Keratinocyte (primary cell): ENCODE measurements at regions not wholly inside any gene's neighbourhood (a gene's known extent, or its start where the extent isn't known, plus 50 kb on each side); places are given as distances from the start of the nearest gene placed in this dataset.

Experiments
- DNase-seq: peaks from one replicate; pipeline ENCODE4 v3.0.0-alpha.2; 2011; ENCODE audit warnings: low read depth, missing footprints, low spot score
- FAIRE-seq: peaks from 2 replicates; lab custom pipeline; 2011; peaks lifted over from hg19 to GRCh38; lab: Jason Lieb, UNC
- H2AFZ ChIP-seq: 2 replicates; pipeline ENCODE4 v1.6.0; 2012; ENCODE audit warnings: low read length, control low read depth, inconsistent platforms; ENCODE audit not compliant: control insufficient read depth
- H3K27ac ChIP-seq: 2 replicates; pipeline ENCODE4 v1.5.1; 2011; ENCODE audit warnings: low read length; ENCODE audit not compliant: control insufficient read depth, insufficient read depth
- H3K27me3 ChIP-seq: 3 replicates; pipeline ENCODE4 v1.6.0; 2011; ENCODE audit warnings: low read length; ENCODE audit not compliant: control insufficient read depth, insufficient read depth; ENCODE audit errors: extremely low read depth
- H3K36me3 ChIP-seq, 2 experiments: 2 replicates in 1 of 2; 3 replicates in 1 of 2; pipeline ENCODE4 v1.5.1; 2011; ENCODE audit warnings: low read length in 2 of 2, mild to moderate bottlenecking in 1 of 2; ENCODE audit not compliant: control insufficient read depth in 2 of 2, insufficient read depth in 2 of 2; ENCODE audit errors: extremely low read depth in 1 of 2
- H3K4me1 ChIP-seq: 3 replicates; pipeline ENCODE4 v1.5.1; 2011; ENCODE audit warnings: low read length; ENCODE audit not compliant: control insufficient read depth, insufficient read depth; ENCODE audit errors: extremely low read depth
- H3K4me2 ChIP-seq: 3 replicates; pipeline ENCODE4 v1.6.0; 2011; ENCODE audit warnings: low read depth, low read length; ENCODE audit not compliant: control insufficient read depth, insufficient read depth; ENCODE audit errors: extremely low read depth
- H3K4me3 ChIP-seq, 3 experiments: fragments of 200-600 bp in 1 of 3; sonication (generic) in 1 of 3; 2 replicates in 2 of 3; 3 replicates in 1 of 3; pipeline ENCODE4 v1.5.1; 2011 to 2016; ENCODE audit warnings: low read length in 3 of 3, mild to moderate bottlenecking in 3 of 3, control low read depth in 2 of 3, inconsistent platforms in 1 of 3, low read depth in 1 of 3, mixed read lengths in 1 of 3, mixed run types in 1 of 3, moderate library complexity in 1 of 3; ENCODE audit not compliant: control insufficient read depth in 2 of 3, insufficient read depth in 2 of 3; ENCODE audit errors: extremely low read depth in 1 of 3
- H3K79me2 ChIP-seq: 2 replicates; pipeline ENCODE4 v1.6.0; 2012; ENCODE audit warnings: low read length; ENCODE audit not compliant: control insufficient read depth, insufficient read depth
- H3K9ac ChIP-seq: 3 replicates; pipeline ENCODE4 v1.6.0; 2011; ENCODE audit warnings: low read length; ENCODE audit not compliant: control insufficient read depth, insufficient read depth; ENCODE audit errors: extremely low read depth
- H3K9me1 ChIP-seq: 3 replicates; pipeline ENCODE4 v1.6.0; 2011; ENCODE audit warnings: low read length; ENCODE audit not compliant: control insufficient read depth, insufficient read depth; ENCODE audit errors: extremely low read depth
- H3K9me3 ChIP-seq: 2 replicates; pipeline ENCODE4 v1.5.1; 2012; ENCODE audit warnings: low read depth, low read length; ENCODE audit not compliant: control insufficient read depth
- H4K20me1 ChIP-seq: 3 replicates; pipeline ENCODE4 v1.6.0; 2011; ENCODE audit warnings: low read length; ENCODE audit not compliant: control insufficient read depth, insufficient read depth; ENCODE audit errors: extremely low read depth
- CTCF ChIP-seq, 3 experiments: IDR thresholded peaks in 1 of 3; conservative IDR thresholded peaks in 1 of 3; optimal IDR thresholded peaks in 1 of 3; 2 replicates in 2 of 3; 3 replicates in 1 of 3; pipeline versions ENCODE3 to v1.5.1; 2011; ENCODE audit warnings: low read length in 3 of 3, mild to moderate bottlenecking in 3 of 3, moderate library complexity in 2 of 3, control low read depth in 1 of 3, inconsistent platforms in 1 of 3; ENCODE audit not compliant: insufficient read depth in 2 of 3; ENCODE audit errors: extremely low read depth in 1 of 3
- EZH2 ChIP-seq: IDR thresholded peaks from one replicate; pipeline ENCODE4 v1.6.1; 2012; ENCODE audit warnings: inconsistent platforms, mild to moderate bottlenecking, low read length, moderate library complexity
- dilution Hi-C: fragments of 300-500 bp; cut with MboI; formaldehyde crosslinking; loops from one replicate; pipeline ENCODE4 v1.7.0; 2020; ENCODE audit warnings: low sequenced_read_pairs; ENCODE audit not compliant: extremely low pct_ligation_motif_present

GRCh38 chr11:81197396-81197795 is 1536.3 kb downstream of the FAM181B start:
- Histone ChIP-seq H3K4me3 (no peak overlapping the region), H3K9me3 (no peaks in the 10 kb centered on the region), H3K27me3 (no peaks in the 10 kb centered on the region), H2AFZ (no peak overlapping the region), H3K27ac (no peak overlapping the region), H3K79me2 (no peaks in the 10 kb centered on the region), H3K36me3 (no peaks in the 10 kb centered on the region), H3K9ac (no peak overlapping the region), H3K4me1 (no peaks in the 10 kb centered on the region), H4K20me1 (no peaks in the 10 kb centered on the region), H3K9me1 (no peaks in the 10 kb centered on the region), H3K4me2 (no peak overlapping the region)
- FAIRE-seq (no peak), DNase-seq (no peak)
- dilution Hi-C loops: no loop called here
- TF ChIP-seq CTCF (optimal IDR thresholded peaks at IDR 0.05 in 1 of 3, IDR thresholded peaks at IDR 0.05 in 1 of 3, conservative IDR thresholded peaks at IDR 0.05 in 1 of 3; ENCODE audit: extremely low read depth in 1 of 3, insufficient read depth in 2 of 3, low read length in 3 of 3) (no peak), EZH2 (no peak)

DNA sequence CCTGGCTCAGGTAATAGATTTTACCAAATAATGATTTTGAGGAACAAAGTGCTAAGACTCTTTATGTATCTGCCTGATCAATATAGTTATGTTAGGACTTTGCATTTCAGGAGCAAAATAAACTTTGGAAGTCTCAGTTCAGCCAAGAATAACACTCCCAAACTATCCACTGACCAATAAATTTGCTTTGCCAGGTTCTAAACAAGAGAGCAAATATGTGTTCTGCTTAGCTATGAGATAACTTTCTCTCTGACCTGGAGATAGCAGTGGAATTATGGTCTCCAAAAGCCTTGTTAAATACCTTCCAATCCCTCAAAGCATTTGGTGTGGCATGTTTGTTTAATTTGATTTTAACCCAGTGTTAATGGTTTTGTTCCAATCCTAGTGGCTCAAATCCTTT is 1541.1 kb downstream of the FAM181B start:
- Histone ChIP-seq H3K9me3 (no peaks in the 10 kb centered on the region), H3K4me2 (no peak overlapping the region), H2AFZ (no peak overlapping the region), H3K4me1 (no peaks in the 10 kb centered on the region), H3K27ac (no peak overlapping the region), H4K20me1 (no peaks in the 10 kb centered on the region), H3K9me1 (no peaks in the 10 kb centered on the region), H3K27me3 (no peaks in the 10 kb centered on the region), H3K79me2 (no peaks in the 10 kb centered on the region), H3K4me3 (no peak overlapping the region), H3K36me3 (no peaks in the 10 kb centered on the region), H3K9ac (no peak overlapping the region)
- no peak for TF ChIP-seq EZH2
- no peak for TF ChIP-seq CTCF (optimal IDR thresholded peaks at IDR 0.05 in 1 of 3, IDR thresholded peaks at IDR 0.05 in 1 of 3, conservative IDR thresholded peaks at IDR 0.05 in 1 of 3; ENCODE audit: extremely low read depth in 1 of 3, insufficient read depth in 2 of 3, low read length in 3 of 3)
- dilution Hi-C loops: no loop called here
- no peak for DNase-seq
- no peak for FAIRE-seq
